A549 (cell line): ENCODE measurements at regions not wholly inside any gene's neighbourhood (a gene's known extent, or its start where the extent isn't known, plus 50 kb on each side); places are given as distances from the start of the nearest gene placed in this dataset.

Source experiments
- CEBPB ChIP-seq, 2 experiments: fragments of >200 bp in 1 of 2; sonication (Bioruptor Twin) in 1 of 2; formaldehyde crosslinking in 1 of 2; IDR thresholded peaks; 2 replicates each; pipeline ENCODE4 v1.6.1; 2012 to 2016
- EP300 ChIP-seq, 2 experiments: fragments of >200 bp; sonication (Bioruptor Twin); formaldehyde crosslinking; IDR thresholded peaks; 2 replicates in 1 of 2; 3 replicates in 1 of 2; pipeline ENCODE4 v1.6.1; 2016 to 2017
- NPAS2 ChIP-seq: fragments of 250-450 bp; sonication (Bioruptor Pico); IDR thresholded peaks from 2 replicates; pipeline ENCODE4 v1.8.0; 2022; ENCODE audit warnings: mild to moderate bottlenecking, moderate library complexity, borderline replicate concordance
- POLR2A ChIP-seq: IDR thresholded peaks from 2 replicates; pipeline ENCODE4 v1.6.1; 2012; ENCODE audit warnings: mild to moderate bottlenecking, low read length
- RAD21 ChIP-seq, 2 experiments: fragments of >200 bp in 1 of 2; sonication (Bioruptor Twin) in 1 of 2; formaldehyde crosslinking in 1 of 2; IDR thresholded peaks in 1 of 2; conservative IDR thresholded peaks in 1 of 2; 2 replicates in 1 of 2; 3 replicates in 1 of 2; pipeline ENCODE4 v1.6.1; 2012 to 2018; ENCODE audit warnings: inconsistent platforms in 1 of 2
- RFX5 ChIP-seq: fragments of 450-650 bp; IDR thresholded peaks from 2 replicates; pipeline ENCODE4 v1.7.1; 2014; ENCODE audit warnings: antibody characterized with exemption, mild to moderate bottlenecking, moderate library complexity
- SMC3 ChIP-seq: fragments of >200 bp; sonication (Bioruptor Twin); formaldehyde crosslinking; IDR thresholded peaks from 3 replicates; pipeline ENCODE4 v1.6.1; 2018; ENCODE audit warnings: inconsistent platforms
- SREBF2 ChIP-seq: fragments of 450-650 bp; IDR thresholded peaks from 2 replicates; pipeline ENCODE4 v1.6.1; 2014; ENCODE audit warnings: mild to moderate bottlenecking, moderate library complexity
- TP53 ChIP-seq: fragments of 250-450 bp; sonication (Bioruptor Pico); IDR thresholded peaks from 2 replicates; pipeline ENCODE4 v1.5.0; 2021; ENCODE audit warnings: mild to moderate bottlenecking, moderate library complexity
- TF ChIP-seq, protein P1 (sequence below): fragments of >200 bp; sonication (Bioruptor Twin); formaldehyde crosslinking; IDR thresholded peaks from 3 replicates; pipeline ENCODE4 v1.5.1; 2016
- TF ChIP-seq, protein P2 (sequence below): fragments of 450-650 bp; IDR thresholded peaks from 2 replicates; pipeline ENCODE4 v1.6.1; 2014; ENCODE audit warnings: antibody characterized with exemption
- TF ChIP-seq, protein P3 (sequence below): IDR thresholded peaks from 2 replicates; pipeline ENCODE4 v1.6.1; 2012
- TF ChIP-seq, protein P4 (sequence below): fragments of 150-350 bp; IDR thresholded peaks from 2 replicates; pipeline ENCODE4 v1.6.1; 2014; ENCODE audit warnings: low read depth, mild to moderate bottlenecking, low read length
- TF ChIP-seq, protein P5 (sequence below): fragments of 200-600 bp; sonication (generic); IDR thresholded peaks from 2 replicates; pipeline ENCODE4 v1.6.1; 2016; ENCODE audit warnings: antibody characterized with exemption, mild to moderate bottlenecking, moderate library complexity

DNA sequence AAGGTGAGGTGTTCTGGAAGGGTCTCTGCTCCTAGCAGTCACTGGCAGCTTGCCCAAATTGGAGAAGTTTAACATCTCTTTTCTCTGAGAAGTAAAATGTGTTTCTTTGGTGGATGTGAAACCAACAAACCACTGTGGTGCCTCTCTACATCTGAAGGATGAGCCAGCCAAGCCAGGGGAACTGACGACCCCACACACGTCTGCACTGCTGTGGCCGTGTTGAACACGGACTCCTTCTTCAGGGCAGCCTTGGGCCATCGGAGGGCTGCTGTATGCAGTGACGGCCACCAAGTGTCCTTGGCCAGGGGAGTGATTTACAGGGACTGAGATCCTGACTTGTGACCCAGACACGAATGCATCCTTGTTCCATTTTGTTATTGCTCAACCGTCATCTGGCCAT, 207.8 kb downstream of the ACKR3 start:
- TF ChIP-seq, protein P1, sequence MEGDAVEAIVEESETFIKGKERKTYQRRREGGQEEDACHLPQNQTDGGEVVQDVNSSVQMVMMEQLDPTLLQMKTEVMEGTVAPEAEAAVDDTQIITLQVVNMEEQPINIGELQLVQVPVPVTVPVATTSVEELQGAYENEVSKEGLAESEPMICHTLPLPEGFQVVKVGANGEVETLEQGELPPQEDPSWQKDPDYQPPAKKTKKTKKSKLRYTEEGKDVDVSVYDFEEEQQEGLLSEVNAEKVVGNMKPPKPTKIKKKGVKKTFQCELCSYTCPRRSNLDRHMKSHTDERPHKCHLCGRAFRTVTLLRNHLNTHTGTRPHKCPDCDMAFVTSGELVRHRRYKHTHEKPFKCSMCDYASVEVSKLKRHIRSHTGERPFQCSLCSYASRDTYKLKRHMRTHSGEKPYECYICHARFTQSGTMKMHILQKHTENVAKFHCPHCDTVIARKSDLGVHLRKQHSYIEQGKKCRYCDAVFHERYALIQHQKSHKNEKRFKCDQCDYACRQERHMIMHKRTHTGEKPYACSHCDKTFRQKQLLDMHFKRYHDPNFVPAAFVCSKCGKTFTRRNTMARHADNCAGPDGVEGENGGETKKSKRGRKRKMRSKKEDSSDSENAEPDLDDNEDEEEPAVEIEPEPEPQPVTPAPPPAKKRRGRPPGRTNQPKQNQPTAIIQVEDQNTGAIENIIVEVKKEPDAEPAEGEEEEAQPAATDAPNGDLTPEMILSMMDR, result no peak
- no peak for TF ChIP-seq TP53 (CRISPR knock-in tag)
- no peak for TF ChIP-seq NPAS2 (CRISPR knock-in tag)
- no peak for TF ChIP-seq SREBF2
- no peak for TF ChIP-seq CEBPB (IDR thresholded peaks at IDR 0.05)
- TF ChIP-seq, protein P2, sequence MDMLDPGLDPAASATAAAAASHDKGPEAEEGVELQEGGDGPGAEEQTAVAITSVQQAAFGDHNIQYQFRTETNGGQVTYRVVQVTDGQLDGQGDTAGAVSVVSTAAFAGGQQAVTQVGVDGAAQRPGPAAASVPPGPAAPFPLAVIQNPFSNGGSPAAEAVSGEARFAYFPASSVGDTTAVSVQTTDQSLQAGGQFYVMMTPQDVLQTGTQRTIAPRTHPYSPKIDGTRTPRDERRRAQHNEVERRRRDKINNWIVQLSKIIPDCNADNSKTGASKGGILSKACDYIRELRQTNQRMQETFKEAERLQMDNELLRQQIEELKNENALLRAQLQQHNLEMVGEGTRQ, result no peak
- no peak for TF ChIP-seq EP300 (IDR thresholded peaks at IDR 0.05)
- TF ChIP-seq POLR2A, result no peak
- TF ChIP-seq RFX5, result no peak
- TF ChIP-seq SMC3, result no peak
- no peak for TF ChIP-seq RAD21 (conservative IDR thresholded peaks at IDR 0.05 in 1 of 2, IDR thresholded peaks at IDR 0.05 in 1 of 2)
- TF ChIP-seq, protein P3, sequence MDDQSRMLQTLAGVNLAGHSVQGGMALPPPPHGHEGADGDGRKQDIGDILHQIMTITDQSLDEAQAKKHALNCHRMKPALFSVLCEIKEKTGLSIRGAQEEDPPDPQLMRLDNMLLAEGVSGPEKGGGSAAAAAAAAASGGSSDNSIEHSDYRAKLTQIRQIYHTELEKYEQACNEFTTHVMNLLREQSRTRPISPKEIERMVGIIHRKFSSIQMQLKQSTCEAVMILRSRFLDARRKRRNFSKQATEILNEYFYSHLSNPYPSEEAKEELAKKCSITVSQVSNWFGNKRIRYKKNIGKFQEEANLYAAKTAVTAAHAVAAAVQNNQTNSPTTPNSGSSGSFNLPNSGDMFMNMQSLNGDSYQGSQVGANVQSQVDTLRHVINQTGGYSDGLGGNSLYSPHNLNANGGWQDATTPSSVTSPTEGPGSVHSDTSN, result no peak
- TF ChIP-seq, protein P4, sequence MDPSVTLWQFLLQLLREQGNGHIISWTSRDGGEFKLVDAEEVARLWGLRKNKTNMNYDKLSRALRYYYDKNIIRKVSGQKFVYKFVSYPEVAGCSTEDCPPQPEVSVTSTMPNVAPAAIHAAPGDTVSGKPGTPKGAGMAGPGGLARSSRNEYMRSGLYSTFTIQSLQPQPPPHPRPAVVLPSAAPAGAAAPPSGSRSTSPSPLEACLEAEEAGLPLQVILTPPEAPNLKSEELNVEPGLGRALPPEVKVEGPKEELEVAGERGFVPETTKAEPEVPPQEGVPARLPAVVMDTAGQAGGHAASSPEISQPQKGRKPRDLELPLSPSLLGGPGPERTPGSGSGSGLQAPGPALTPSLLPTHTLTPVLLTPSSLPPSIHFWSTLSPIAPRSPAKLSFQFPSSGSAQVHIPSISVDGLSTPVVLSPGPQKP, result no peak
- TF ChIP-seq, protein P5, sequence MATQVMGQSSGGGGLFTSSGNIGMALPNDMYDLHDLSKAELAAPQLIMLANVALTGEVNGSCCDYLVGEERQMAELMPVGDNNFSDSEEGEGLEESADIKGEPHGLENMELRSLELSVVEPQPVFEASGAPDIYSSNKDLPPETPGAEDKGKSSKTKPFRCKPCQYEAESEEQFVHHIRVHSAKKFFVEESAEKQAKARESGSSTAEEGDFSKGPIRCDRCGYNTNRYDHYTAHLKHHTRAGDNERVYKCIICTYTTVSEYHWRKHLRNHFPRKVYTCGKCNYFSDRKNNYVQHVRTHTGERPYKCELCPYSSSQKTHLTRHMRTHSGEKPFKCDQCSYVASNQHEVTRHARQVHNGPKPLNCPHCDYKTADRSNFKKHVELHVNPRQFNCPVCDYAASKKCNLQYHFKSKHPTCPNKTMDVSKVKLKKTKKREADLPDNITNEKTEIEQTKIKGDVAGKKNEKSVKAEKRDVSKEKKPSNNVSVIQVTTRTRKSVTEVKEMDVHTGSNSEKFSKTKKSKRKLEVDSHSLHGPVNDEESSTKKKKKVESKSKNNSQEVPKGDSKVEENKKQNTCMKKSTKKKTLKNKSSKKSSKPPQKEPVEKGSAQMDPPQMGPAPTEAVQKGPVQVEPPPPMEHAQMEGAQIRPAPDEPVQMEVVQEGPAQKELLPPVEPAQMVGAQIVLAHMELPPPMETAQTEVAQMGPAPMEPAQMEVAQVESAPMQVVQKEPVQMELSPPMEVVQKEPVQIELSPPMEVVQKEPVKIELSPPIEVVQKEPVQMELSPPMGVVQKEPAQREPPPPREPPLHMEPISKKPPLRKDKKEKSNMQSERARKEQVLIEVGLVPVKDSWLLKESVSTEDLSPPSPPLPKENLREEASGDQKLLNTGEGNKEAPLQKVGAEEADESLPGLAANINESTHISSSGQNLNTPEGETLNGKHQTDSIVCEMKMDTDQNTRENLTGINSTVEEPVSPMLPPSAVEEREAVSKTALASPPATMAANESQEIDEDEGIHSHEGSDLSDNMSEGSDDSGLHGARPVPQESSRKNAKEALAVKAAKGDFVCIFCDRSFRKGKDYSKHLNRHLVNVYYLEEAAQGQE, result no peak
